Glutamatergic neuron (in vitro differentiated cells): ENCODE measurements at regions not wholly inside any gene's neighbourhood (a gene's known extent, or its start where the extent isn't known, plus 50 kb on each side); places are given as distances from the start of the nearest gene placed in this dataset.

Source experiments
- DNase-seq: peaks from one replicate; pipeline ENCODE4 v3.0.0; 2022
- H3K27ac Mint-ChIP-seq: one replicate; pipeline ENCODE4 v1.8.0; 2020; ENCODE audit warnings: mild to moderate bottlenecking, mixed read lengths, inconsistent platforms; ENCODE audit not compliant: unreplicated experiment
- H3K27me3 Mint-ChIP-seq: one replicate; pipeline ENCODE4 v1.8.0; 2020; ENCODE audit warnings: mild to moderate bottlenecking, moderate library complexity, mixed read lengths, inconsistent platforms; ENCODE audit not compliant: unreplicated experiment
- H3K36me3 Mint-ChIP-seq: one replicate; pipeline ENCODE4 v1.8.0; 2020; ENCODE audit warnings: mild to moderate bottlenecking, mixed read lengths, inconsistent platforms; ENCODE audit not compliant: unreplicated experiment
- H3K4me1 Mint-ChIP-seq: one replicate; pipeline ENCODE4 v1.8.0; 2020; ENCODE audit warnings: mild to moderate bottlenecking, low read depth, mixed read lengths, inconsistent platforms; ENCODE audit not compliant: unreplicated experiment
- H3K4me3 Mint-ChIP-seq: one replicate; pipeline ENCODE4 v1.8.0; 2020; ENCODE audit warnings: mild to moderate bottlenecking, mixed read lengths, inconsistent platforms; ENCODE audit not compliant: unreplicated experiment
- H3K9me3 Mint-ChIP-seq: one replicate; pipeline ENCODE4 v1.8.0; 2020; ENCODE audit warnings: mild to moderate bottlenecking, moderate library complexity, mixed read lengths, inconsistent platforms; ENCODE audit not compliant: unreplicated experiment
- TF ChIP-seq, protein P1 (sequence below): fragments of 200-600 bp; sonication (generic); IDR thresholded peaks from one replicate; pipeline ENCODE4 v1.5.0; 2021; ENCODE audit not compliant: partially characterized antibody, unreplicated experiment

- no peak overlapping the region for H3K27ac Mint-ChIP-seq
- peaks cover 8% of the 10 kb centered on the region for H3K36me3 Mint-ChIP-seq
- peaks cover 3% of the 10 kb centered on the region for H3K9me3 Mint-ChIP-seq
- no peak overlapping the region for H3K4me3 Mint-ChIP-seq
- H3K4me1 Mint-ChIP-seq, result no peaks in the 10 kb centered on the region
- no peaks in the 10 kb centered on the region for H3K27me3 Mint-ChIP-seq
- no peak for DNase-seq
- TF ChIP-seq, protein P1, sequence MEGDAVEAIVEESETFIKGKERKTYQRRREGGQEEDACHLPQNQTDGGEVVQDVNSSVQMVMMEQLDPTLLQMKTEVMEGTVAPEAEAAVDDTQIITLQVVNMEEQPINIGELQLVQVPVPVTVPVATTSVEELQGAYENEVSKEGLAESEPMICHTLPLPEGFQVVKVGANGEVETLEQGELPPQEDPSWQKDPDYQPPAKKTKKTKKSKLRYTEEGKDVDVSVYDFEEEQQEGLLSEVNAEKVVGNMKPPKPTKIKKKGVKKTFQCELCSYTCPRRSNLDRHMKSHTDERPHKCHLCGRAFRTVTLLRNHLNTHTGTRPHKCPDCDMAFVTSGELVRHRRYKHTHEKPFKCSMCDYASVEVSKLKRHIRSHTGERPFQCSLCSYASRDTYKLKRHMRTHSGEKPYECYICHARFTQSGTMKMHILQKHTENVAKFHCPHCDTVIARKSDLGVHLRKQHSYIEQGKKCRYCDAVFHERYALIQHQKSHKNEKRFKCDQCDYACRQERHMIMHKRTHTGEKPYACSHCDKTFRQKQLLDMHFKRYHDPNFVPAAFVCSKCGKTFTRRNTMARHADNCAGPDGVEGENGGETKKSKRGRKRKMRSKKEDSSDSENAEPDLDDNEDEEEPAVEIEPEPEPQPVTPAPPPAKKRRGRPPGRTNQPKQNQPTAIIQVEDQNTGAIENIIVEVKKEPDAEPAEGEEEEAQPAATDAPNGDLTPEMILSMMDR, result no peak
Observed at GRCh38 chr18:76722224-76723061, 99.9 kb upstream of the ZNF236 start.

- TF ChIP-seq, protein P1, result no peak
- no peak for DNase-seq
- H3K4me3 Mint-ChIP-seq, result no peak overlapping the region
- H3K27me3 Mint-ChIP-seq, result no peaks in the 10 kb centered on the region
- peaks cover 8% of the 10 kb centered on the region for H3K36me3 Mint-ChIP-seq
- no peak overlapping the region for H3K27ac Mint-ChIP-seq
- H3K4me1 Mint-ChIP-seq, result no peaks in the 10 kb centered on the region
- H3K9me3 Mint-ChIP-seq, result peaks cover 3% of the 10 kb centered on the region
Observed at GRCh38 chr18:76721207-76721996, 101.0 kb upstream of the ZNF236 start.

DNA sequence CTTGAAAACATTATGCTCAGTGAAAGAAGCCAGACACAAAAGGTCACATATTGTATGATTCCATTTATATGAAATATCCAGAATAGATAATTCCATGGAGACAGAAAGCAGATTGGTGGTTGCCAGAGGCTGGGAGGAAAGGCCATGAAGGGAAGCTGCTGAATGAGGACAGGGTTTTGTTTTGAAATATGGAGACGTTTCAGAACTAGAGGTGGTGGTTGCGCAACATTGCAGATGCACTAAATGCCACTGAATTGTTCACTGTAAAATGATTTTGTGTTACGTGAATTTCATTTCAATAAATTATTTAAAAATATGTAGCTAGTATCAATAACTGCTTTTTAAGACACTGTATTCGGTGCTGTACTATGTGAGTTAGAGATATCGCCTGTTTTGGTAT, 101.7 kb upstream of the ZNF236 start:
- H3K27ac Mint-ChIP-seq, result no peak overlapping the region
- TF ChIP-seq, protein P1, result no peak
- peaks cover 3% of the 10 kb centered on the region for H3K9me3 Mint-ChIP-seq
- H3K27me3 Mint-ChIP-seq, result no peaks in the 10 kb centered on the region
- no peaks in the 10 kb centered on the region for H3K4me1 Mint-ChIP-seq
- peaks cover 8% of the 10 kb centered on the region for H3K36me3 Mint-ChIP-seq
- no peak overlapping the region for H3K4me3 Mint-ChIP-seq
- DNase-seq, result no peak

GRCh38 chr18:76715012-76715610, 107.2 kb upstream of the ZNF236 start:
- Mint-ChIP-seq H3K4me1 (peaks cover 3% of the 10 kb centered on the region), H3K36me3 (no peaks in the 10 kb centered on the region), H3K9me3 (peaks cover 5% of the 10 kb centered on the region), H3K27me3 (no peaks in the 10 kb centered on the region), H3K4me3 (no peak overlapping the region), H3K27ac (no peak overlapping the region)
- TF ChIP-seq, protein P1, result no peak
- no peak for DNase-seq

- Mint-ChIP-seq H3K9me3 (peaks cover 5% of the 10 kb centered on the region), H3K27ac (no peak overlapping the region), H3K4me1 (peaks cover 6% of the 10 kb centered on the region), H3K27me3 (no peaks in the 10 kb centered on the region), H3K36me3 (no peaks in the 10 kb centered on the region), H3K4me3 (no peak overlapping the region)
- TF ChIP-seq, protein P1, result no peak
- no peak for DNase-seq
Observed at GRCh38 chr18:76713432-76713831, 108.9 kb upstream of the ZNF236 start.
